NB4 (cell line): ENCODE measurements at regions not wholly inside any gene's neighbourhood (a gene's known extent, or its start where the extent isn't known, plus 50 kb on each side); places are given as distances from the start of the nearest gene placed in this dataset.
"Not testable (repeated sequence)": the region's sequence is repeated elsewhere in the genome, so short reads cannot be mapped to it uniquely, and the experiment has no call there.

Experiments used
- DNase-seq: peaks from one replicate; pipeline ENCODE4 v3.0.0; 2010; ENCODE audit warnings: low read depth
- H3K4me3 ChIP-seq: one replicate; pipeline ENCODE4 v1.5.1; 2011; ENCODE audit warnings: mild to moderate bottlenecking, low read depth, low read length, moderate library complexity
- CTCF ChIP-seq: IDR thresholded peaks from one replicate; pipeline ENCODE4 v1.5.1; 2012; ENCODE audit warnings: low read depth, low read length
- MAX ChIP-seq: IDR thresholded peaks from 2 replicates; pipeline ENCODE4 v1.6.1; 2011; ENCODE audit warnings: low read depth, low read length
- MYC ChIP-seq: IDR thresholded peaks from 2 replicates; pipeline ENCODE4 v1.6.1; 2011; ENCODE audit warnings: low read depth, low read length
- POLR2A ChIP-seq: IDR thresholded peaks from 2 replicates; pipeline ENCODE4 v1.6.1; 2011; ENCODE audit warnings: mild to moderate bottlenecking; ENCODE audit not compliant: insufficient read length; ENCODE audit errors: extremely low read depth

GRCh38 chr2:62393293-62393692, 112.7 kb downstream of the TMEM17 start:
- no peak for TF ChIP-seq MAX
- H3K4me3 ChIP-seq: no peak overlapping the region

GRCh38 chr2:62391696-62392095, 114.3 kb downstream of the TMEM17 start:
- no peak for DNase-seq
- H3K4me3 ChIP-seq: no peak overlapping the region

More at GRCh38 chr2:62393293-62393692, 112.7 kb downstream of the TMEM17 start:
- no peak for DNase-seq

GRCh38 chr2:62386378-62386777, 119.6 kb downstream of the TMEM17 start:
- not testable (repeated sequence) for DNase-seq, H3K4me3 ChIP-seq

More at GRCh38 chr2:62391696-62392095, 114.3 kb downstream of the TMEM17 start:
- no peak for TF ChIP-seq MYC

GRCh38 chr2:62383846-62384245, 122.1 kb downstream of the TMEM17 start:
- TF ChIP-seq CTCF (no peak), POLR2A (no peak), MAX (no peak), MYC (no peak)
- DNase-seq: no peak
- no peak overlapping the region for H3K4me3 ChIP-seq

GRCh38 chr2:62382757-62383156, 123.2 kb downstream of the TMEM17 start:
- no peak for DNase-seq
- TF ChIP-seq POLR2A: no peak
- no peak overlapping the region for H3K4me3 ChIP-seq

GRCh38 chr2:62382122-62382521, 123.9 kb downstream of the TMEM17 start:
- no peak overlapping the region for H3K4me3 ChIP-seq
- no peak for TF ChIP-seq MYC
- TF ChIP-seq MAX: no peak
- no peak for TF ChIP-seq CTCF
- no peak for TF ChIP-seq POLR2A
- no peak for DNase-seq

- TF ChIP-seq MAX: no peak
- TF ChIP-seq MYC: no peak
- TF ChIP-seq CTCF: no peak
- TF ChIP-seq POLR2A: no peak
- no peak for DNase-seq
- H3K4me3 ChIP-seq: no peak overlapping the region
These were observed 124.3 kb downstream of the TMEM17 start for GRCh38 chr2:62381656-62382055.

GRCh38 chr2:62379566-62379965, 126.4 kb downstream of the TMEM17 start:
- DNase-seq: no peak
- no peak for TF ChIP-seq CTCF
- TF ChIP-seq POLR2A: no peak
- no peak for TF ChIP-seq MAX
- no peak for TF ChIP-seq MYC
- no peak overlapping the region for H3K4me3 ChIP-seq
